ENCODE measurements at regions not wholly inside any gene's neighbourhood (a gene's known extent, or its start where the extent isn't known, plus 50 kb on each side); places are given as distances from the start of the nearest gene placed in this dataset.

DNA sequence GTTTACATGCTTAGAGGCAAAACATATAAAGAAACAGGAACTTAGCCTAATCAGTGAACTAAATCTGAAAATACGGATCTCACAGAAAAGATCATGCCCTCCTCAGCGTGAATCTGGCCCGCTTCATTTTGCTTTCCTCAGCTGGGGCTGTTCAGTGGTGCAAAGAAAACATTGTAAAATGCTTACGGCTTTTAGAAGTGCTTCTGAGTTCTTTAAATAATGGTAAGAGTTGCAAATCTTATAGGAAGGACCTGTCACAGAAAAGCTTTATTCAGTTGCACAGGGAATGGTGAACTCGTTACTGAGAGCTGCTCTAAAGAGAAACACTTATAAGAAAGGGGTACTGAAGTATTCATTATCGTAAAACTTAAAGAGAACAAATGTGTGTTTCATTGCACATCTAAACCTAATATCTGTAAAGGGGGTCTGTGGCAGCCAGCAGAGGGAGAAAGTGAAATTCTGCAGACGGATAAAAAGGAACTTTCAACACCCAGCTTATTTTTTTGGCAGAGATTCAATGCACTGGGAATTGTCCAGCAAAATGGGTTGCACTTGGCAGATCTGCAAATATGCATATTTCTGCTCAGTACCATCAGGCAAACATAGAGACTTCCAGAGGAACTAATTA is 139.2 kb upstream of the ANK2 start:
- intact Hi-C loops (cut with micrococcal nuclease) = no loop called here
- Histone ChIP-seq H3K4me1 (ENCODE audit: control insufficient read depth in 2 of 2, insufficient read depth in 2 of 2, low read length in 2 of 2) (peaks cover 0 to 5% of the 10 kb centered on the region in 2 donors), H3K9me3 (ENCODE audit: control extremely low read depth in 1 of 3, control insufficient read depth in 2 of 3, insufficient read depth in 1 of 3, low read length in 2 of 3) (no peaks in the 10 kb centered on the region), H3K27me3 (replicated peaks in 1 of 4; ENCODE audit: control extremely low read depth in 1 of 4, control insufficient read depth in 3 of 4, insufficient read depth in 4 of 4, low read length in 3 of 4) (no peaks in the 10 kb centered on the region), H3K4me3 (ENCODE audit: control extremely low read depth in 1 of 5, extremely low read depth in 1 of 5, insufficient read depth in 1 of 5, low read depth in 2 of 5, low read length in 4 of 5) (peak overlapping the region in 2 of 5 experiments; percentile 13 to 25), H3K36me3 (replicated peaks in 1 of 2; ENCODE audit: control extremely low read depth in 1 of 2, control insufficient read depth in 1 of 2, extremely low read depth in 1 of 2, insufficient read depth in 2 of 2, low read length in 1 of 2) (no peaks in the 10 kb centered on the region), H3K79me2 (ENCODE audit: control insufficient read depth, insufficient read depth, low read length) (no peaks in the 10 kb centered on the region), H3K27ac (ENCODE audit: low read length in 2 of 2) (no peak overlapping the region), H4K20me1 (ENCODE audit: control insufficient read depth, insufficient read depth, low read length, poor library complexity, severe bottlenecking) (no peaks in the 10 kb centered on the region), H2AFZ (ENCODE audit: insufficient read depth, low read depth, low read length, poor library complexity, severe bottlenecking) (peak overlapping the region; percentile 53), H3K4me2 (replicated peaks; ENCODE audit: low read depth, low read length, poor library complexity, severe bottlenecking) (peak overlapping the region; percentile 45), H3K9ac (ENCODE audit: low read length) (peak overlapping the region; percentile 50)
- POLR2A ChIA-PET = no interaction called here
- ATAC-seq (ENCODE audit: low read depth) (no peak), DNase-seq (peak; percentile 2)
- Mint-ChIP-seq H3K27me3 (no peaks in the 10 kb centered on the region), H3K4me1 (peaks cover 7% of the 10 kb centered on the region), H3K4me3 (peak overlapping the region; percentile 61), H3K27ac (peak overlapping the region; percentile 42), H3K9me3 (ENCODE audit: insufficient read depth) (no peaks in the 10 kb centered on the region)
- CTCF ChIA-PET = interaction anchor here (0.6 to 0.9 kb wide), 4 partner anchors 13 to 1204 kb away, joined by 3 to 4 read pairs (median 4); no protein-coding TSS in a partner anchor
- WGBS (ENCODE audit: insufficient coverage) = 0% methylated on average over 2 of the region's 7 CpGs
- TF ChIP-seq EZH2 (IDR thresholded peaks at IDR 0.05; ENCODE audit: borderline replicate concordance, insufficient read depth, low read depth, low read length, poor library complexity, severe bottlenecking) = no peak
- TF ChIP-seq, protein P1, sequence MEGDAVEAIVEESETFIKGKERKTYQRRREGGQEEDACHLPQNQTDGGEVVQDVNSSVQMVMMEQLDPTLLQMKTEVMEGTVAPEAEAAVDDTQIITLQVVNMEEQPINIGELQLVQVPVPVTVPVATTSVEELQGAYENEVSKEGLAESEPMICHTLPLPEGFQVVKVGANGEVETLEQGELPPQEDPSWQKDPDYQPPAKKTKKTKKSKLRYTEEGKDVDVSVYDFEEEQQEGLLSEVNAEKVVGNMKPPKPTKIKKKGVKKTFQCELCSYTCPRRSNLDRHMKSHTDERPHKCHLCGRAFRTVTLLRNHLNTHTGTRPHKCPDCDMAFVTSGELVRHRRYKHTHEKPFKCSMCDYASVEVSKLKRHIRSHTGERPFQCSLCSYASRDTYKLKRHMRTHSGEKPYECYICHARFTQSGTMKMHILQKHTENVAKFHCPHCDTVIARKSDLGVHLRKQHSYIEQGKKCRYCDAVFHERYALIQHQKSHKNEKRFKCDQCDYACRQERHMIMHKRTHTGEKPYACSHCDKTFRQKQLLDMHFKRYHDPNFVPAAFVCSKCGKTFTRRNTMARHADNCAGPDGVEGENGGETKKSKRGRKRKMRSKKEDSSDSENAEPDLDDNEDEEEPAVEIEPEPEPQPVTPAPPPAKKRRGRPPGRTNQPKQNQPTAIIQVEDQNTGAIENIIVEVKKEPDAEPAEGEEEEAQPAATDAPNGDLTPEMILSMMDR (IDR thresholded peaks at IDR 0.05) = no peak

DNA sequence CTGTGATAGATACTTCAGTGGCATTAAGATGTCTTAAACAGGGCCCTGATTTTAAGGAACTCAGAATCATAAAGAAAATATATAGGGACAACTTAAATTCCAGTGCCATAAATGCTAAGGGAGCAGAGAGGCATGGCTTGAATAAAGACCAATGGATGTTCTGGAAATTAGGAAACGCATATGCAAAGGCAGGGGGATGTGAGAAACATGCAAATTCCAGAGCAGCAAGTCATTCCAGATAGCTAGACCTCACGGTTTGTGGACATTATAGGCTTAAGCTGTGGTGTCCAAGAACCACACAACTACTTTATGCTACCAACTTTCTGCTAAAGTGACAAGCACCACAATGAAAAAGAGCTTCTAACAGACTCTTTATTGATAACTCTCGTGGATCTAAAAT is 132.6 kb upstream of the ANK2 start:
- CTCF ChIA-PET = no interaction called here
- WGBS (ENCODE audit: insufficient coverage) = 88% methylated on average over 2 of the region's 3 CpGs
- Histone ChIP-seq H3K4me3 (ENCODE audit: control extremely low read depth in 1 of 5, extremely low read depth in 1 of 5, insufficient read depth in 1 of 5, low read depth in 2 of 5, low read length in 4 of 5) (no peak overlapping the region), H4K20me1 (ENCODE audit: control insufficient read depth, insufficient read depth, low read length, poor library complexity, severe bottlenecking) (no peaks in the 10 kb centered on the region), H3K27ac (ENCODE audit: low read length in 2 of 2) (no peak overlapping the region), H3K27me3 (replicated peaks in 1 of 4; ENCODE audit: control extremely low read depth in 1 of 4, control insufficient read depth in 3 of 4, insufficient read depth in 4 of 4, low read length in 3 of 4) (no peaks in the 10 kb centered on the region), H3K4me1 (ENCODE audit: control insufficient read depth in 2 of 2, insufficient read depth in 2 of 2, low read length in 2 of 2) (no peaks in the 10 kb centered on the region), H3K4me2 (replicated peaks; ENCODE audit: low read depth, low read length, poor library complexity, severe bottlenecking) (no peak overlapping the region), H3K36me3 (replicated peaks in 1 of 2; ENCODE audit: control extremely low read depth in 1 of 2, control insufficient read depth in 1 of 2, extremely low read depth in 1 of 2, insufficient read depth in 2 of 2, low read length in 1 of 2) (no peaks in the 10 kb centered on the region), H2AFZ (ENCODE audit: insufficient read depth, low read depth, low read length, poor library complexity, severe bottlenecking) (no peak overlapping the region), H3K79me2 (ENCODE audit: control insufficient read depth, insufficient read depth, low read length) (no peaks in the 10 kb centered on the region), H3K9ac (ENCODE audit: low read length) (no peak overlapping the region), H3K9me3 (ENCODE audit: control extremely low read depth in 1 of 3, control insufficient read depth in 2 of 3, insufficient read depth in 1 of 3, low read length in 2 of 3) (no peaks in the 10 kb centered on the region)
- TF ChIP-seq EZH2 (IDR thresholded peaks at IDR 0.05; ENCODE audit: borderline replicate concordance, insufficient read depth, low read depth, low read length, poor library complexity, severe bottlenecking) = no peak
- TF ChIP-seq, protein P1 (IDR thresholded peaks at IDR 0.05) = no peak
- DNase-seq = no peak
- H3K4me1 Mint-ChIP-seq = no peaks in the 10 kb centered on the region
- H3K27me3 Mint-ChIP-seq = no peaks in the 10 kb centered on the region
- no peaks in the 10 kb centered on the region for H3K9me3 Mint-ChIP-seq (ENCODE audit: insufficient read depth)
- no peak for ATAC-seq (ENCODE audit: low read depth)
- no peak overlapping the region for H3K4me3 Mint-ChIP-seq
- POLR2A ChIA-PET = no interaction called here
- intact Hi-C loops (cut with micrococcal nuclease) = no loop called here
- H3K27ac Mint-ChIP-seq = no peak overlapping the region

Measured in B cell (primary cell).